SK-N-SH treated with all-trans-retinoic acid at 6 μM for 48 hours (cell line): ENCODE measurements at regions not wholly inside any gene's neighbourhood (a gene's known extent, or its start where the extent isn't known, plus 50 kb on each side); places are given as distances from the start of the nearest gene placed in this dataset.

ENCODE experiments used
- ATAC-seq: fragments of 200-7000 bp; cut with Tn5 transposase; 3 replicates; pipeline ENCODE4 v1.9.1; 2020; ENCODE audit warnings: mild to moderate bottlenecking, moderate library complexity
- ARNTL ChIP-seq: fragments of 450-650 bp; formaldehyde crosslinking; IDR thresholded peaks from 2 replicates; pipeline ENCODE4 v1.5.0; 2020; ENCODE audit warnings: low read depth, mild to moderate bottlenecking, moderate library complexity, borderline replicate concordance
- BACH2 ChIP-seq: fragments of 250-450 bp; sonication (Bioruptor Pico); IDR thresholded peaks from 2 replicates; pipeline ENCODE4 v1.9.0; 2021; ENCODE audit warnings: mild to moderate bottlenecking, borderline replicate concordance
- ESRRG ChIP-seq: fragments of 250-450 bp; sonication (Bioruptor Pico); IDR thresholded peaks from 2 replicates; pipeline ENCODE4 v1.6.1; 2021; ENCODE audit warnings: mild to moderate bottlenecking
- GLIS3 ChIP-seq: fragments of 250-450 bp; sonication (Bioruptor Pico); IDR thresholded peaks from 2 replicates; pipeline ENCODE4 v1.5.0; 2020; ENCODE audit warnings: mild to moderate bottlenecking, moderate library complexity
- ISL1 ChIP-seq: fragments of 250-450 bp; sonication (Bioruptor Pico); IDR thresholded peaks from 2 replicates; pipeline ENCODE4 v2.1.2; 2022; ENCODE audit warnings: mild to moderate bottlenecking, moderate library complexity
- OSR1 ChIP-seq: fragments of 250-450 bp; sonication (Bioruptor Pico); IDR thresholded peaks from 2 replicates; pipeline ENCODE4 v1.8.0; 2022; ENCODE audit warnings: moderate library complexity, mild to moderate bottlenecking, inconsistent platforms
- PPARA ChIP-seq: fragments of 250-450 bp; sonication (Bioruptor Pico); IDR thresholded peaks from 2 replicates; pipeline ENCODE4 v1.5.0; 2020; ENCODE audit warnings: mild to moderate bottlenecking, borderline replicate concordance
- RARB ChIP-seq: fragments of 250-450 bp; sonication (Bioruptor Pico); IDR thresholded peaks from 2 replicates; pipeline ENCODE4 v1.8.0; 2021; ENCODE audit warnings: mild to moderate bottlenecking, moderate library complexity
- SNAI2 ChIP-seq: fragments of 250-450 bp; sonication (Bioruptor Pico); IDR thresholded peaks from 2 replicates; pipeline ENCODE4 v1.5.0; 2020; ENCODE audit warnings: mild to moderate bottlenecking, moderate library complexity
- TCF4 ChIP-seq: fragments of 250-450 bp; sonication (Bioruptor Pico); IDR thresholded peaks from 2 replicates; pipeline ENCODE4 v1.8.0; 2021; ENCODE audit warnings: mild to moderate bottlenecking, moderate library complexity, borderline replicate concordance
- TOX ChIP-seq: fragments of 250-450 bp; sonication (Bioruptor Pico); IDR thresholded peaks from 2 replicates; pipeline ENCODE4 v1.8.0; 2021; ENCODE audit warnings: mild to moderate bottlenecking, moderate library complexity, borderline replicate concordance
- ZC3H10 ChIP-seq: fragments of 250-450 bp; sonication (Bioruptor Pico); IDR thresholded peaks from 2 replicates; pipeline ENCODE4 v1.5.1; 2021; ENCODE audit warnings: mild to moderate bottlenecking, moderate library complexity
- ZFP3 ChIP-seq: fragments of 250-450 bp; sonication (Bioruptor Pico); IDR thresholded peaks from 2 replicates; pipeline ENCODE4 v1.5.0; 2020; ENCODE audit warnings: mild to moderate bottlenecking, moderate library complexity
- ZFP30 ChIP-seq: fragments of 450-650 bp; formaldehyde crosslinking; IDR thresholded peaks from 2 replicates; pipeline ENCODE4 v1.5.0; 2022; ENCODE audit warnings: mild to moderate bottlenecking, moderate library complexity
- ZNF70 ChIP-seq: fragments of 450-650 bp; formaldehyde crosslinking; IDR thresholded peaks from 2 replicates; pipeline ENCODE4 v1.5.0; 2020; ENCODE audit warnings: mild to moderate bottlenecking, moderate library complexity
- ZNF8 ChIP-seq: fragments of 450-650 bp; formaldehyde crosslinking; IDR thresholded peaks from 2 replicates; pipeline ENCODE4 v1.5.0; 2020; ENCODE audit warnings: mild to moderate bottlenecking, moderate library complexity
- TF ChIP-seq, protein P1 (sequence below): fragments of 250-450 bp; sonication (Bioruptor Pico); IDR thresholded peaks from 2 replicates; pipeline ENCODE4 v1.5.1; 2020; ENCODE audit warnings: low read depth, mild to moderate bottlenecking, moderate library complexity
- TF ChIP-seq, protein P2 (sequence below): fragments of 250-450 bp; sonication (Bioruptor Pico); IDR thresholded peaks from 2 replicates; pipeline ENCODE4 v1.5.1; 2021; ENCODE audit warnings: mild to moderate bottlenecking, moderate library complexity
- TF ChIP-seq, protein P3 (sequence below): fragments of 250-450 bp; sonication (Bioruptor Pico); IDR thresholded peaks from 2 replicates; pipeline ENCODE4 v1.5.0; 2020; ENCODE audit warnings: mild to moderate bottlenecking, moderate library complexity
- TF ChIP-seq, protein P4 (sequence below): fragments of 250-450 bp; sonication (Bioruptor Pico); IDR thresholded peaks from 2 replicates; pipeline ENCODE4 v1.8.0; 2020; ENCODE audit warnings: mild to moderate bottlenecking, moderate library complexity, borderline replicate concordance

DNA sequence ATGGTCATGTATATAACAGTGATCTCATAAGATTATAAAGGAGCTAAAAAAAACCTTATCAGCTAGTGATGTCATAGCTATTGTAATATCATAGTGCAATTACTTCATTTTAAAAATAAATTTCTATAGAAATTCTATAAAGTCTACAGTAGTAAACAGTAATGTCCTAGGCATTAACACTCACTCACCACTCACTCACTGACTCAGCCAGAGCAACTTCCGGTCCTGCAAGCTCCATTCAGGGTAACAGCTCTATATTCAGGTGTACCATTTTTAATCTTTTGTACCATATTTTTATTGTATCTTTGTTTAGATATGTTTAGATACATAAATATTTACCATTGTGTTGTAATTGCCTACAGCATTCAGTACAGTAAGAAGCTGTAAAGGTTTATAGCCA is 524.4 kb upstream of the CDH5 start:
- ATAC-seq: no peak
- no peak for TF ChIP-seq OSR1
- no peak for TF ChIP-seq PPARA (CRISPR knock-in tag)
- no peak for TF ChIP-seq ZC3H10
- TF ChIP-seq ZNF8 (CRISPR knock-in tag): no peak
- TF ChIP-seq, all 23 proteins: peak for 0

GRCh38 chr16:65838001-65838400 is 528.5 kb upstream of the CDH5 start:
- no peak for ATAC-seq
- TF ChIP-seq RARB (CRISPR knock-in tag): no peak
- TF ChIP-seq, protein P1, sequence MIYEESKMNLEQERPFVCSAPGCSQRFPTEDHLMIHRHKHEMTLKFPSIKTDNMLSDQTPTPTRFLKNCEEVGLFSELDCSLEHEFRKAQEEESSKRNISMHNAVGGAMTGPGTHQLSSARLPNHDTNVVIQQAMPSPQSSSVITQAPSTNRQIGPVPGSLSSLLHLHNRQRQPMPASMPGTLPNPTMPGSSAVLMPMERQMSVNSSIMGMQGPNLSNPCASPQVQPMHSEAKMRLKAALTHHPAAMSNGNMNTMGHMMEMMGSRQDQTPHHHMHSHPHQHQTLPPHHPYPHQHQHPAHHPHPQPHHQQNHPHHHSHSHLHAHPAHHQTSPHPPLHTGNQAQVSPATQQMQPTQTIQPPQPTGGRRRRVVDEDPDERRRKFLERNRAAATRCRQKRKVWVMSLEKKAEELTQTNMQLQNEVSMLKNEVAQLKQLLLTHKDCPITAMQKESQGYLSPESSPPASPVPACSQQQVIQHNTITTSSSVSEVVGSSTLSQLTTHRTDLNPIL (CRISPR knock-in tag): no peak
- TF ChIP-seq ISL1: no peak
- TF ChIP-seq ZFP30 (CRISPR knock-in tag): no peak
- TF ChIP-seq ZC3H10: no peak
- TF ChIP-seq ZNF70: no peak
- TF ChIP-seq SNAI2 (CRISPR knock-in tag): no peak
- no peak for TF ChIP-seq ARNTL
- TF ChIP-seq, protein P2, sequence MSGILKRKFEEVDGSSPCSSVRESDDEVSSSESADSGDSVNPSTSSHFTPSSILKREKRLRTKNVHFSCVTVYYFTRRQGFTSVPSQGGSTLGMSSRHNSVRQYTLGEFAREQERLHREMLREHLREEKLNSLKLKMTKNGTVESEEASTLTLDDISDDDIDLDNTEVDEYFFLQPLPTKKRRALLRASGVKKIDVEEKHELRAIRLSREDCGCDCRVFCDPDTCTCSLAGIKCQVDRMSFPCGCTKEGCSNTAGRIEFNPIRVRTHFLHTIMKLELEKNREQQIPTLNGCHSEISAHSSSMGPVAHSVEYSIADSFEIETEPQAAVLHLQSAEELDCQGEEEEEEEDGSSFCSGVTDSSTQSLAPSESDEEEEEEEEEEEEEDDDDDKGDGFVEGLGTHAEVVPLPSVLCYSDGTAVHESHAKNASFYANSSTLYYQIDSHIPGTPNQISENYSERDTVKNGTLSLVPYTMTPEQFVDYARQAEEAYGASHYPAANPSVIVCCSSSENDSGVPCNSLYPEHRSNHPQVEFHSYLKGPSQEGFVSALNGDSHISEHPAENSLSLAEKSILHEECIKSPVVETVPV (CRISPR knock-in tag): no peak
- TF ChIP-seq ZFP3 (CRISPR knock-in tag): no peak
- no peak for TF ChIP-seq PPARA (CRISPR knock-in tag)
- TF ChIP-seq ESRRG: no peak

DNA sequence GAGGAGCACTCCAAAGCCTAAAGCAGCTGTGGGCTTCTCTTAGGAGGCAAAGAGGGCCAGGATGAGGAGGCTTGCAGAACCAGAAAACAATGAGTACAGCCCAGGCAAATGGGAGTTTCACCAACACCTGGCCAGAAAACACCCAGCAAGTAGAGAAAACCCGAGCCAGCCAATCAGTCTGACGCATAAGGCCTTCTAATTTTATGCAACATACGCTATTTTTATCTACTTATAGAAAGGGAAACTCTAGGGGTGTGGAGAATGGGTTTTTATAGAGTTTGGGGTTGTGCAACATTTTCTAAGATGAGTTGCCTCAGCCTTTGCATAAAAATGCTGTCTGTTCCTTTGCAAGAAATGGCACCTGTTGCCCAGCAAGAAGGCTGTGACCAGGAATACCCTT is 529.0 kb upstream of the CDH5 start:
- ATAC-seq: no peak

GRCh38 chr16:65834688-65835087 is 531.8 kb upstream of the CDH5 start:
- TF ChIP-seq OSR1 (no peak), TCF4 (CRISPR knock-in tag) (no peak), BACH2 (CRISPR knock-in tag) (no peak), GLIS3 (CRISPR knock-in tag) (no peak), RARB (CRISPR knock-in tag) (no peak), ZNF8 (CRISPR knock-in tag) (no peak), ZFP30 (CRISPR knock-in tag) (no peak), ZC3H10 (no peak), ZFP3 (CRISPR knock-in tag) (no peak), TOX (no peak), SNAI2 (CRISPR knock-in tag) (no peak), ISL1 (no peak)
- TF ChIP-seq, protein P1 (CRISPR knock-in tag): no peak
- TF ChIP-seq, protein P2 (CRISPR knock-in tag): no peak
- TF ChIP-seq, protein P3, sequence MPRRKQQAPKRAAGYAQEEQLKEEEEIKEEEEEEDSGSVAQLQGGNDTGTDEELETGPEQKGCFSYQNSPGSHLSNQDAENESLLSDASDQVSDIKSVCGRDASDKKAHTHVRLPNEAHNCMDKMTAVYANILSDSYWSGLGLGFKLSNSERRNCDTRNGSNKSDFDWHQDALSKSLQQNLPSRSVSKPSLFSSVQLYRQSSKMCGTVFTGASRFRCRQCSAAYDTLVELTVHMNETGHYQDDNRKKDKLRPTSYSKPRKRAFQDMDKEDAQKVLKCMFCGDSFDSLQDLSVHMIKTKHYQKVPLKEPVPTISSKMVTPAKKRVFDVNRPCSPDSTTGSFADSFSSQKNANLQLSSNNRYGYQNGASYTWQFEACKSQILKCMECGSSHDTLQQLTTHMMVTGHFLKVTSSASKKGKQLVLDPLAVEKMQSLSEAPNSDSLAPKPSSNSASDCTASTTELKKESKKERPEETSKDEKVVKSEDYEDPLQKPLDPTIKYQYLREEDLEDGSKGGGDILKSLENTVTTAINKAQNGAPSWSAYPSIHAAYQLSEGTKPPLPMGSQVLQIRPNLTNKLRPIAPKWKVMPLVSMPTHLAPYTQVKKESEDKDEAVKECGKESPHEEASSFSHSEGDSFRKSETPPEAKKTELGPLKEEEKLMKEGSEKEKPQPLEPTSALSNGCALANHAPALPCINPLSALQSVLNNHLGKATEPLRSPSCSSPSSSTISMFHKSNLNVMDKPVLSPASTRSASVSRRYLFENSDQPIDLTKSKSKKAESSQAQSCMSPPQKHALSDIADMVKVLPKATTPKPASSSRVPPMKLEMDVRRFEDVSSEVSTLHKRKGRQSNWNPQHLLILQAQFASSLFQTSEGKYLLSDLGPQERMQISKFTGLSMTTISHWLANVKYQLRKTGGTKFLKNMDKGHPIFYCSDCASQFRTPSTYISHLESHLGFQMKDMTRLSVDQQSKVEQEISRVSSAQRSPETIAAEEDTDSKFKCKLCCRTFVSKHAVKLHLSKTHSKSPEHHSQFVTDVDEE (CRISPR knock-in tag): no peak
- TF ChIP-seq, protein P4, sequence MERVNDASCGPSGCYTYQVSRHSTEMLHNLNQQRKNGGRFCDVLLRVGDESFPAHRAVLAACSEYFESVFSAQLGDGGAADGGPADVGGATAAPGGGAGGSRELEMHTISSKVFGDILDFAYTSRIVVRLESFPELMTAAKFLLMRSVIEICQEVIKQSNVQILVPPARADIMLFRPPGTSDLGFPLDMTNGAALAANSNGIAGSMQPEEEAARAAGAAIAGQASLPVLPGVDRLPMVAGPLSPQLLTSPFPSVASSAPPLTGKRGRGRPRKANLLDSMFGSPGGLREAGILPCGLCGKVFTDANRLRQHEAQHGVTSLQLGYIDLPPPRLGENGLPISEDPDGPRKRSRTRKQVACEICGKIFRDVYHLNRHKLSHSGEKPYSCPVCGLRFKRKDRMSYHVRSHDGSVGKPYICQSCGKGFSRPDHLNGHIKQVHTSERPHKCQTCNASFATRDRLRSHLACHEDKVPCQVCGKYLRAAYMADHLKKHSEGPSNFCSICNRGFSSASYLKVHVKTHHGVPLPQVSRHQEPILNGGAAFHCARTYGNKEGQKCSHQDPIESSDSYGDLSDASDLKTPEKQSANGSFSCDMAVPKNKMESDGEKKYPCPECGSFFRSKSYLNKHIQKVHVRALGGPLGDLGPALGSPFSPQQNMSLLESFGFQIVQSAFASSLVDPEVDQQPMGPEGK: no peak
- no peak for ATAC-seq

More for the DNA sequence above, 529.0 kb upstream of the CDH5 start:
- TF ChIP-seq, protein P1 (CRISPR knock-in tag): no peak
